CD8-positive, alpha-beta memory T cell (primary cell): ENCODE measurements at regions not wholly inside any gene's neighbourhood (a gene's known extent, or its start where the extent isn't known, plus 50 kb on each side); places are given as distances from the start of the nearest gene placed in this dataset.

Experiments used
- CTCF ChIA-PET: fragments of 350-600 bp; sonication (Branson Sonifier 250); formaldehyde crosslinking; loops from one replicate; lab custom pipeline; 2021; ENCODE audit warnings: antibody characterized with exemption; lab: Charles Lee
- POLR2A ChIA-PET: fragments of 350-600 bp; sonication (Branson Sonifier 250); formaldehyde crosslinking; loops from one replicate; lab custom pipeline; 2021; ENCODE audit warnings: antibody characterized with exemption; lab: Charles Lee
- DNase-seq, 5 donors: peaks; one replicate each; pipeline versions ENCODE4 v3.0.0 to v3.0.0-alpha.2; 2020 to 2022; ENCODE audit warnings: mixed read lengths in 1 of 5
- H3K27ac ChIP-seq: one replicate; pipeline ENCODE4 v1.7.0; 2013; ENCODE audit warnings: low read depth, mild to moderate bottlenecking, low read length, moderate library complexity
- H3K27me3 ChIP-seq: 2 replicates; pipeline ENCODE4 v1.7.0; 2013; ENCODE audit warnings: low read length, mild to moderate bottlenecking; ENCODE audit not compliant: insufficient read depth, poor library complexity, severe bottlenecking
- H3K36me3 ChIP-seq: 2 replicates; pipeline ENCODE4 v1.7.0; 2013; ENCODE audit warnings: mild to moderate bottlenecking, low read length, moderate library complexity; ENCODE audit not compliant: insufficient read depth
- H3K4me1 ChIP-seq: 2 replicates; pipeline ENCODE4 v1.7.0; 2013; ENCODE audit warnings: mild to moderate bottlenecking, low read length, moderate library complexity; ENCODE audit not compliant: insufficient read depth
- H3K4me3 ChIP-seq: 2 replicates; pipeline ENCODE4 v1.7.0; 2013; ENCODE audit warnings: mild to moderate bottlenecking, low read length
- H3K9me3 ChIP-seq: 2 replicates; pipeline ENCODE4 v1.7.0; 2013; ENCODE audit warnings: mild to moderate bottlenecking, low read length
- H3K27ac Mint-ChIP-seq, 8 donors: one replicate each; pipeline ENCODE4 v1.8.0; 2020 to 2021; ENCODE audit warnings: mixed read lengths in 8 of 8, mild to moderate bottlenecking in 6 of 8, inconsistent platforms in 3 of 8, moderate library complexity in 3 of 8
- H3K27me3 Mint-ChIP-seq, 2 donors: one replicate each; pipeline ENCODE4 v1.8.0; 2020 to 2021; ENCODE audit warnings: mixed read lengths in 2 of 2, mild to moderate bottlenecking in 1 of 2, moderate library complexity in 1 of 2
- H3K36me3 Mint-ChIP-seq, 3 donors: one replicate each; pipeline ENCODE4 v1.8.0; 2020 to 2021; ENCODE audit warnings: mixed read lengths in 3 of 3, inconsistent platforms in 1 of 3, mild to moderate bottlenecking in 1 of 3
- H3K4me1 Mint-ChIP-seq, 3 donors: one replicate each; pipeline ENCODE4 v1.8.0; 2020 to 2021; ENCODE audit warnings: mixed read lengths in 3 of 3, inconsistent platforms in 1 of 3, mild to moderate bottlenecking in 1 of 3
- H3K4me3 Mint-ChIP-seq, 7 donors: one replicate each; pipeline ENCODE4 v1.8.0; 2020 to 2021; ENCODE audit warnings: mixed read lengths in 7 of 7, mild to moderate bottlenecking in 6 of 7, moderate library complexity in 4 of 7, inconsistent platforms in 2 of 7
- H3K9me3 Mint-ChIP-seq, 5 donors: one replicate each; pipeline ENCODE4 v1.8.0; 2020 to 2022; ENCODE audit warnings: mixed read lengths in 5 of 5, mild to moderate bottlenecking in 3 of 5, moderate library complexity in 2 of 5, inconsistent platforms in 1 of 5

DNA sequence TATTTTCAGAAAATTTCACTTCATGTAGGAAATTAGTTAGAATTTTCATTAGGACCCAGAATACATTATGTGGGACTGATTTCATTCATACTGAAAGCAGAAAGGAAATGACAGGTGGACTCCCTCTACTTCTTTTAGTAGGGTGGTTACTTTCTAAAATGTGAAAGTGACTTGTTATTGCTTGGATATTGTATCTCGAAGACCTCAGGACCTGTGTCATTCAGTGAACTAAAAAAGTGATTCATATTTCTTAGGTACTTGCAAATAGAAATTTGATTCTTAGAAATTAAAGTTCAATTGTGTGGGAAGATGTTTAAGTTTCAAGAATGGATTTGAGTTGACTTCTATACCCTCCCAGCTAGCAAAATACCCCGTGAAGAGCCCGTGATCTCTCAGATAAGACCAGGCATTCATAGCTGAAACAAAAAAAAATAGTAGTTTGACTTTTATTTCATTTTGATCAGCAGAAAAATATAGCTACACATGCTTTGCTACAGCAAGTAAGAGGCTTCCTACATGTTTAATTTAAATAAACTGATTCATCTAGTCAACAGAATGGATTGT is 1037.1 kb downstream of the GATA3 start:
- H3K4me3 Mint-ChIP-seq: peak overlapping the region in 1 of 7 donors; percentile 5
- no peak overlapping the region for H3K27ac ChIP-seq
- H3K36me3 Mint-ChIP-seq: no peaks in the 10 kb centered on the region
- H3K9me3 Mint-ChIP-seq: no peaks in the 10 kb centered on the region
- ChIA-PET CTCF (no interaction called here), POLR2A (no interaction called here)
- DNase-seq: peak in 1 of 5 donors; percentile 6
- H3K36me3 ChIP-seq: no peaks in the 10 kb centered on the region
- peaks cover 5% of the 10 kb centered on the region in 2 donors for H3K27me3 Mint-ChIP-seq
- H3K4me1 Mint-ChIP-seq: peaks cover 10 to 19% (median 13%) of the 10 kb centered on the region in 3 donors
- peak overlapping the region in 1 of 8 donors; percentile 8 for H3K27ac Mint-ChIP-seq
- no peaks in the 10 kb centered on the region for H3K9me3 ChIP-seq
- H3K4me3 ChIP-seq: no peak overlapping the region
- H3K4me1 ChIP-seq: peaks cover 14% of the 10 kb centered on the region
- H3K27me3 ChIP-seq: no peaks in the 10 kb centered on the region

DNA sequence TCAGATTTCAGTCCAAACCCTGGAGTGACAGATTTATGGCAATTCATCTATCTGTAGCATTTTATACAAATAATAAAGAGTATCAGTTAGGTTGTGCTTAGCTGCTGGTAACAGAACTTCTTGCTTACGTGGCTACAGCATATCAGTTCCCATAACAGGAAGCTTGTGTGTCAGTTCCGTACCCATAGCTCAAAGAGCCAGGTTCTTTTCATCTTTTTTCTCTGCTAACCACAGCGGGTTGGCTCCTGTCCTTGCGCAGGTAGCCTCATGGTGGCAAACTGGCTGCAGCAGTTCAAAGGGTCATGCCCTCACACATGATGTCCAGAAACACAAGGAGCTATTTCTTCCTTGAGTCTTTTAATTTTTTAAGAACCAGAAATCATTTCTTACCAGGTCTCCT is 1041.8 kb downstream of the GATA3 start:
- H3K36me3 ChIP-seq: no peaks in the 10 kb centered on the region
- H3K36me3 Mint-ChIP-seq: no peaks in the 10 kb centered on the region
- H3K27ac Mint-ChIP-seq: peak overlapping the region; percentile 18 to 95 (median 66)
- ChIA-PET CTCF (no interaction called here), POLR2A (interaction anchor here (0.6 kb wide), 1 partner anchor 1036 kb away, joined by 3 read pairs; no protein-coding TSS in a partner anchor)
- H3K4me3 ChIP-seq: no peak overlapping the region
- H3K4me1 ChIP-seq: peaks cover 30% of the 10 kb centered on the region
- no peaks in the 10 kb centered on the region for H3K27me3 ChIP-seq
- H3K27ac ChIP-seq: no peak overlapping the region
- H3K4me1 Mint-ChIP-seq: peaks cover 13 to 28% (median 18%) of the 10 kb centered on the region in 3 donors
- H3K9me3 Mint-ChIP-seq: no peaks in the 10 kb centered on the region
- H3K4me3 Mint-ChIP-seq: peak overlapping the region in 4 of 7 donors; percentile 20 to 56 (median 34)
- H3K27me3 Mint-ChIP-seq: peaks cover 5 to 8% of the 10 kb centered on the region in 2 donors
- H3K9me3 ChIP-seq: no peaks in the 10 kb centered on the region
- DNase-seq: peak in 3 of 5 donors; percentile 49 to 82 (median 51)

GRCh38 chr10:9097206-9097990 is 1042.9 kb downstream of the GATA3 start:
- peak overlapping the region in 1 of 7 donors; percentile 10 for H3K4me3 Mint-ChIP-seq
- Histone ChIP-seq H3K27me3 (no peaks in the 10 kb centered on the region), H3K9me3 (no peaks in the 10 kb centered on the region), H3K36me3 (no peaks in the 10 kb centered on the region), H3K4me3 (no peak overlapping the region), H3K27ac (no peak overlapping the region), H3K4me1 (peaks cover 30% of the 10 kb centered on the region)
- no peaks in the 10 kb centered on the region for H3K36me3 Mint-ChIP-seq
- CTCF ChIA-PET: no interaction called here
- peaks cover 5 to 8% of the 10 kb centered on the region in 2 donors for H3K27me3 Mint-ChIP-seq
- POLR2A ChIA-PET: no interaction called here
- H3K27ac Mint-ChIP-seq: peak overlapping the region in 6 of 8 donors; percentile 38 to 87 (median 72)
- peaks cover 13 to 23% (median 15%) of the 10 kb centered on the region in 3 donors for H3K4me1 Mint-ChIP-seq
- no peaks in the 10 kb centered on the region for H3K9me3 Mint-ChIP-seq
- DNase-seq: peak in 2 of 5 donors; percentile 54 to 80

- peaks cover 4 to 8% of the 10 kb centered on the region in 2 donors for H3K27me3 Mint-ChIP-seq
- no peak overlapping the region for H3K27ac ChIP-seq
- H3K36me3 Mint-ChIP-seq: no peaks in the 10 kb centered on the region
- H3K36me3 ChIP-seq: no peaks in the 10 kb centered on the region
- no peaks in the 10 kb centered on the region for H3K9me3 Mint-ChIP-seq
- H3K4me1 ChIP-seq: peaks cover 30% of the 10 kb centered on the region
- CTCF ChIA-PET: no interaction called here
- POLR2A ChIA-PET: no interaction called here
- peak overlapping the region in 4 of 8 donors; percentile 55 to 87 (median 81) for H3K27ac Mint-ChIP-seq
- no peaks in the 10 kb centered on the region for H3K27me3 ChIP-seq
- no peak for DNase-seq
- H3K9me3 ChIP-seq: no peaks in the 10 kb centered on the region
- peak overlapping the region in 1 of 7 donors; percentile 10 for H3K4me3 Mint-ChIP-seq
- H3K4me1 Mint-ChIP-seq: peaks cover 13 to 23% (median 15%) of the 10 kb centered on the region in 3 donors
- no peak overlapping the region for H3K4me3 ChIP-seq
Measured at GRCh38 chr10:9097991-9098306, 1043.5 kb downstream of the GATA3 start.

GRCh38 chr10:9102026-9102425 is 1047.5 kb downstream of the GATA3 start:
- Mint-ChIP-seq H3K27me3 (peaks cover 0 to 7% of the 10 kb centered on the region in 2 donors), H3K27ac (no peak overlapping the region), H3K4me3 (no peak overlapping the region), H3K36me3 (no peaks in the 10 kb centered on the region), H3K4me1 (peaks cover 3 to 9% (median 5%) of the 10 kb centered on the region in 3 donors), H3K9me3 (no peaks in the 10 kb centered on the region)
- no peak overlapping the region for H3K4me3 ChIP-seq
- H3K27me3 ChIP-seq: no peaks in the 10 kb centered on the region
- ChIA-PET POLR2A (no interaction called here), CTCF (no interaction called here)
- DNase-seq: no peak
- H3K36me3 ChIP-seq: no peaks in the 10 kb centered on the region
- no peaks in the 10 kb centered on the region for H3K9me3 ChIP-seq
- peaks cover 12% of the 10 kb centered on the region for H3K4me1 ChIP-seq
- no peak overlapping the region for H3K27ac ChIP-seq

GRCh38 chr10:9103301-9103700 is 1048.8 kb downstream of the GATA3 start:
- Histone ChIP-seq H3K27me3 (no peaks in the 10 kb centered on the region), H3K4me1 (peaks cover 2% of the 10 kb centered on the region), H3K36me3 (no peaks in the 10 kb centered on the region), H3K4me3 (no peak overlapping the region), H3K9me3 (no peaks in the 10 kb centered on the region), H3K27ac (no peak overlapping the region)
- H3K9me3 Mint-ChIP-seq: no peaks in the 10 kb centered on the region
- no peaks in the 10 kb centered on the region for H3K36me3 Mint-ChIP-seq
- ChIA-PET CTCF (no interaction called here), POLR2A (no interaction called here)
- H3K4me3 Mint-ChIP-seq: no peak overlapping the region
- no peak overlapping the region for H3K27ac Mint-ChIP-seq
- no peak for DNase-seq
- H3K4me1 Mint-ChIP-seq: no peaks in the 10 kb centered on the region
- peaks cover 0 to 7% of the 10 kb centered on the region in 2 donors for H3K27me3 Mint-ChIP-seq

DNA sequence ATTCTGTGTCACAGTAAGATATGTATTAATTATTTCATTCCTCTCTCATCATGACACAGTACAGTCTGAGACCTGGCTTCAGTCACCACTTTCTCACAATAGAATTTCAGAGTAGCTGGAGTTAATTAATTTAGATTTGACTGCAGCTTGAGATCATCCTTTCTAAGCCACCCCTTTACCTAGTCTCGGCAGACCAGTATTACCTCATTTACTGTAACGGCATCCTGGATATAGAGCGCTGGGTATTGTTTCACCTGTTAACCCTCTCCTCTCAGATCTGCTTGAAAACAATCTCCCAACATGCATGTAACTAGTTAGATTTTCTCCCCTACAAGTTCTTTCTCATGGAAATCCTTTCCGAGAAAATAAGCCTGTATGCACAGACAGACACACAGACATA is 1057.5 kb downstream of the GATA3 start:
- Mint-ChIP-seq H3K4me1 (no peaks in the 10 kb centered on the region), H3K4me3 (no peak overlapping the region)
- CTCF ChIA-PET: no interaction called here

GRCh38 chr10:9126728-9127127 is 1072.2 kb downstream of the GATA3 start:
- Histone ChIP-seq H3K9me3 (no peaks in the 10 kb centered on the region), H3K36me3 (no peaks in the 10 kb centered on the region), H3K4me3 (no peak overlapping the region), H3K27ac (no peak overlapping the region), H3K27me3 (no peaks in the 10 kb centered on the region), H3K4me1 (no peaks in the 10 kb centered on the region)
- peaks cover 4 to 20% of the 10 kb centered on the region in 2 donors for H3K27me3 Mint-ChIP-seq
- H3K4me1 Mint-ChIP-seq: no peaks in the 10 kb centered on the region
- no peaks in the 10 kb centered on the region for H3K9me3 Mint-ChIP-seq
- ChIA-PET POLR2A (no interaction called here), CTCF (no interaction called here)
- no peak for DNase-seq
- no peak overlapping the region for H3K4me3 Mint-ChIP-seq
- H3K36me3 Mint-ChIP-seq: no peaks in the 10 kb centered on the region
- H3K27ac Mint-ChIP-seq: peak overlapping the region in 1 of 8 donors; percentile 54

More for the DNA sequence above, 1057.5 kb downstream of the GATA3 start:
- Mint-ChIP-seq H3K9me3 (no peaks in the 10 kb centered on the region), H3K27me3 (peaks cover 6% of the 10 kb centered on the region in 2 donors), H3K36me3 (no peaks in the 10 kb centered on the region), H3K27ac (no peak overlapping the region)
- Histone ChIP-seq H3K9me3 (no peaks in the 10 kb centered on the region), H3K36me3 (no peaks in the 10 kb centered on the region), H3K4me1 (no peaks in the 10 kb centered on the region), H3K27me3 (no peaks in the 10 kb centered on the region), H3K27ac (no peak overlapping the region), H3K4me3 (no peak overlapping the region)
- POLR2A ChIA-PET: no interaction called here
- DNase-seq: no peak
